ENCODE measurements at regions not wholly inside any gene's neighbourhood (a gene's known extent, or its start where the extent isn't known, plus 50 kb on each side); places are given as distances from the start of the nearest gene placed in this dataset.

DNA sequence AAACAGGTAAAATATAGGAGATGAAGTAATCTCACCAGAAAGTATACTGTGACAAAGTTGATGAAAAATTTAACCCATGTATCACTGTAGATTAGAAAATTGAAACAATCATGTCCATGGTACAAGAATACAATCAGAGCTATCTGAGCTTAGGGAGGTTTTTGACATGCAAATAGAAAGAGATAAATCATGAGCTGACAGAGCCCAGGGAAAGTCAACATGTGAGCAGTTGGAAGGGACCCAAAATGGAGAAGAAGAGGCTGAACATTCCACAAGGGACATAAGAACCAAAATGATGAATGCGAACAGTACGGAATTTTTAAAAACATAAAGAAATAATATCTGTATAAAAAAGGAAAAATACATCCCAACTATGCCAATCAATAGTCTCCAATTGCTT lies 395.4 kb upstream of the CYRIA start:
- H3K27ac ChIP-seq: no peak overlapping the region
- H3K4me3 ChIP-seq (ENCODE audit: low read depth, low read length): no peak overlapping the region
- H3K36me3 ChIP-seq (replicated peaks): no peaks in the 10 kb centered on the region
- in situ Hi-C loops (cut with HindIII; ENCODE audit: low pct_ligation_motif_present, low sequenced_read_pairs): no loop called here
- H3K27me3 ChIP-seq (replicated peaks): no peaks in the 10 kb centered on the region
- no peak for TF ChIP-seq CTCF (IDR thresholded peaks at IDR 0.05; ENCODE audit: low read depth, low read length, missing control alignments)
- no peak for DNase-seq

DNA sequence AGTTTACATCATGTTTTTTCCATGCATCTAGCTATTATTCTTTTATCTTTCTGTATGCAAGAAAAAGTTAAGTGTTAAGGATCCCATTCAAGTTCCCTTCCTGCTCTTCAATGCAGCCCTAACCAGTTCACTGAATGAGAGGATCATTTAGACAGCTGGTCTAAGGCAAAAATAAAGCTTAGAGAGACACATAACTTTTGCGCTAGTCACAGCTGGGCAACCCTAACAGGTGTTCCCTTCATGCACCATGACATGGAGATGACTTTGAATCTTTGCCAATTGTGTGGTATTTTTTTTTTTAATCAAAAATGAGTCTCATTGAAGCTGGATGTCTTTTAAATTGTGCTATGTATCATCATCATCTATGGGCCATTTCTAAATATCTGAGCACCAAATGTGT lies 393.8 kb upstream of the CYRIA start:
- in situ Hi-C loops (cut with HindIII; ENCODE audit: low pct_ligation_motif_present, low sequenced_read_pairs): no loop called here
- DNase-seq: no peak

GRCh38 chr2:17058772-17059402 lies 393.3 kb upstream of the CYRIA start:
- H3K36me3 ChIP-seq (replicated peaks): no peaks in the 10 kb centered on the region
- H3K27me3 ChIP-seq (replicated peaks): no peaks in the 10 kb centered on the region
- no peak for DNase-seq
- TF ChIP-seq CTCF (IDR thresholded peaks at IDR 0.05; ENCODE audit: low read depth, low read length, missing control alignments): no peak
- no peak overlapping the region for H3K4me3 ChIP-seq (ENCODE audit: low read depth, low read length)
- in situ Hi-C loops (cut with HindIII; ENCODE audit: low pct_ligation_motif_present, low sequenced_read_pairs): no loop called here
- no peak overlapping the region for H3K27ac ChIP-seq

More for the DNA sequence above, 393.8 kb upstream of the CYRIA start:
- Histone ChIP-seq H3K27ac (no peak overlapping the region), H3K4me3 (ENCODE audit: low read depth, low read length) (no peak overlapping the region), H3K27me3 (replicated peaks) (no peaks in the 10 kb centered on the region), H3K36me3 (replicated peaks) (no peaks in the 10 kb centered on the region)
- TF ChIP-seq CTCF (IDR thresholded peaks at IDR 0.05; ENCODE audit: low read depth, low read length, missing control alignments): no peak

GRCh38 chr2:17057109-17058017 lies 391.7 kb upstream of the CYRIA start:
- DNase-seq: no peak
- Histone ChIP-seq H3K27ac (no peak overlapping the region), H3K27me3 (replicated peaks) (no peaks in the 10 kb centered on the region), H3K4me3 (ENCODE audit: low read depth, low read length) (no peak overlapping the region), H3K36me3 (replicated peaks) (no peaks in the 10 kb centered on the region)
- in situ Hi-C loops (cut with HindIII; ENCODE audit: low pct_ligation_motif_present, low sequenced_read_pairs): no loop called here
- no peak for TF ChIP-seq CTCF (IDR thresholded peaks at IDR 0.05; ENCODE audit: low read depth, low read length, missing control alignments)

DNA sequence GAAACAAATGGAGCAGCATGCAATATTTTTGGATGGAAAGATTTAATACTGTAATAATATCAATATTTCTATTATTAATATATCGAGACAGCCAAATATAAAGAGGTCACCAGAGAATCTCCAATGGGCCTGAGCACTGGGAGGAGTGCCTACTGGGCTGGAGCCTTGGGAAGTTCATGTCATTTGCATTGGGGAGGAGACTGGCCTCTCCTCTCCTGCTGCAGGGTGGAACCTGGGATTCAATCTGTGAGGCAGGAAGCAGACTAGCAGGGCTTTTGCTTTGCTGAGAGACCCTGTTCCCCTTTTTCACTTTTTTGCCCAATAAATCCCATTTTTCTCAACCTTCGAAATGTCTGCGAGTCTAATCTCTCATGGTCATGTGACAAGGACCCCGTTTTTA lies 390.6 kb upstream of the CYRIA start:
- TF ChIP-seq CTCF (IDR thresholded peaks at IDR 0.05; ENCODE audit: low read depth, low read length, missing control alignments): no peak
- DNase-seq: no peak
- in situ Hi-C loops (cut with HindIII; ENCODE audit: low pct_ligation_motif_present, low sequenced_read_pairs): no loop called here

More for the DNA sequence above, 390.6 kb upstream of the CYRIA start:
- Histone ChIP-seq H3K36me3 (replicated peaks) (no peaks in the 10 kb centered on the region), H3K27ac (no peak overlapping the region), H3K4me3 (ENCODE audit: low read depth, low read length) (no peak overlapping the region), H3K27me3 (replicated peaks) (no peaks in the 10 kb centered on the region)

All from brain microvascular endothelial cell (primary cell).